HG02642 (cell line): ENCODE measurements at regions not wholly inside any gene's neighbourhood (a gene's known extent, or its start where the extent isn't known, plus 50 kb on each side); places are given as distances from the start of the nearest gene placed in this dataset.

Experiments
- ATAC-seq: cut with Tn5 transposase; IDR thresholded peaks from one replicate; pipeline ENCODE4 v1.9.1; 2021; ENCODE audit warnings: mild to moderate bottlenecking; ENCODE audit not compliant: unreplicated experiment, poor library complexity

GRCh38 chr15:31847961-31848360 is 182.4 kb upstream of the CHRNA7 start:
- ATAC-seq: no peak

- ATAC-seq: no peak
These were observed 181.7 kb upstream of the CHRNA7 start for GRCh38 chr15:31848621-31849020.

DNA sequence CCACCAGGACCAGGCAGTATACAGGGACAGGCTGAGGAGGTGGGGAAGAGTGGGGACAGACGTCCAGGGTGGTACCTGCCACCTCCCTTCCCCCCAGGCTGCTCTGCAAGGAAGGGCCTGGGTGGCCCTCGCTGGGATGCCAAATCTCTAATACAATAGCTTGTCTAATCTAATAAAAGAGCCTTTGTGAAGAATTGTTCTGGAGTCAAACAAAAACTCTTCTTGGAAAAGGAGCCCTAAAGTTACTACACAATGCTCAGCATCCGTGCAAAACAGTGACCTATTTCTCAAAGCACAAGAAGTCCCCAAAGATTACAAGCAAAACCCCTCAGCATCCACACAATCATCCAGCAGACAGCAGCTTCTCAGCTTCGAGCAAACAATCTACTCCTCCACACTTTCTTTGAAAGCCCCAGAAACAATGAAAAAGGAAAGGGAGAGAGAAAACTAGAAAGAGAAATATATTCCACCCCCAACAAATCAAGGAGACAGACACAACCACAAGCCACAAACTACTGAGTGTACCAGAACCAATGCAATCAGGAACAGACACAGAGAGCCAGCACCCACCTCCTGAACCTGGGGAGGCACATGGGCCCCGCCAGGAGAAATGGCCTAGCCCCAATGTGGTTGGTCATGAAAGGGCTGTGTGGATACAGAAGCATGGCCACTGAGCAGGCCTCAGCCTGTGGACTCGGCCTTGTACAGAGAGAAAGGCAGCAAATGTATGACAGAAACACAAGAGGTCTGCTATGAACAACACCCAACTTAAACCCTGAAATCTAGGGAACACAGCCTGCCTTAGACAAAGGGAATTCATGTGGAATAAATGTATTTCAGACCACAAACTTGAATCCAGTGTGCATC is 177.1 kb upstream of the CHRNA7 start:
- no peak for ATAC-seq

DNA sequence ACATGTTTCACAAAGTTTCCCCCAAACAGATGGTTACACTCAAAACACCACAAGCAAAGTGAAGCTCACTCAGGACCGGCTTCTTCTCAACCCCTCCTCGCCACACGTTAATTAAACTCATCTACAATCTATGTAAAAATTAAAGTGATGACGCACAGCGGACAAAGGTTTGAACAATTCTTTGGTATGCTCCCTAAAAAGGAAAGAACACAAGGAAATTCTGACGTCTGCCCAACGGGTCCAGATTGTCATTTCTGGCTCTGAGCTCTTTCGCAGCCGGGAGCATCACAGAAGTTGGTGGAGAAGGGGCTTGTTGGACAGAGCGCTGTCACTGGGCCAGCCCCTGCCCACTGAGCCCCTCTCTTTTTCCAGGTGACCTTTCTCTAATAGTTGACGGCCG is 173.7 kb upstream of the CHRNA7 start:
- no peak for ATAC-seq

GRCh38 chr15:31857194-31857593 is 173.1 kb upstream of the CHRNA7 start:
- no peak for ATAC-seq

- no peak for ATAC-seq
These were observed 172.3 kb upstream of the CHRNA7 start for GRCh38 chr15:31858026-31858425.

DNA sequence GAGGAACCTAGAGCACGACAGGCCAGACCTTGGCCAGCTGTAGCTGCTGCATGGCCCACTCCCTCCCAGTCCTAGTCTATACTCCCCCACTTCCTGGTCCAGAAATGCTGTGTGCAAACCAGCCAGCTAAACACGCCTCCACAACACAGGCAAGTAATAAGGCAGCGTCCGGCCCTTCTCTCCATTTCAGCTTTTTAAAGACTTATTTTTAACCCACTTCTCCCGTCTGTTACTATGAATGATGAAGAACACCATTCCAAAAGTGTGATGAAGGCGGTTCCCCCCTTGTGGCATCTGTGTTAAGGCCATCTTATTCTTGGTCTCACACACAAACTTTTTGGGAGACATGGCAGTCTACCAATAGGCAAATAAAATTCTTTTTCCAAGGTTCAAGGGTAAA is 164.1 kb upstream of the CHRNA7 start:
- no peak for ATAC-seq

- peak; percentile 31 for ATAC-seq
These were observed 162.5 kb upstream of the CHRNA7 start for GRCh38 chr15:31867536-31868442.

DNA sequence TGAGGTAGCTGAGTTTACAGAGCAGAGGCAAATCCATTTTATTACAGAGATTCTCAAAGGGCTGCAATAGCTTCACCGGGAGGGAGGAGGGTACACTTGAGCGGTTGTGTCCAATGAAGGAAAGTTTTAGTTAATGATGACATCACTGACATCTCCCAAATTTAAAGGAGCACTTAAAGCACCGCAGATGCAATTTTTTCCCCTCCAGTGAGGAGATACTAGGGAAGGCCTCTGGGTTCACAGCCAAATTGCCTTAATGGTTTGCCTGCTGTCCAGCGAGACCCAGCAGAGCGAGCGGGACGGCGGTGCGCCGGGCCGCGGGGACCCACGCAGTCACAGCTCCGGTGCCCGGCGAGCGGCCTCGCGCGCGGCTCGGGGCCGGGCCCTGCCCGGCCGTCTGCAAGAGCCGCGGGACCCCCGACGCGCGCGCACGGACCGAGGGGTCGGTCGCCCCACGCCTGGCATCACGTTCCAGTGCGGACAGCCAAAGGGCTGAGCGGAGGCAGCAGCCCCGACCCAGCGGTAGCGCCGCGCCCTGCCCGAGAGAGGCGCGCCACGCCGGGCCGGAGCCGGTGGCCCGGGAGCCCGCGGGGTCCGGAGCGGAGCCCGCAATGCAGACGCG is 160.5 kb upstream of the CHRNA7 start:
- no peak for ATAC-seq

DNA sequence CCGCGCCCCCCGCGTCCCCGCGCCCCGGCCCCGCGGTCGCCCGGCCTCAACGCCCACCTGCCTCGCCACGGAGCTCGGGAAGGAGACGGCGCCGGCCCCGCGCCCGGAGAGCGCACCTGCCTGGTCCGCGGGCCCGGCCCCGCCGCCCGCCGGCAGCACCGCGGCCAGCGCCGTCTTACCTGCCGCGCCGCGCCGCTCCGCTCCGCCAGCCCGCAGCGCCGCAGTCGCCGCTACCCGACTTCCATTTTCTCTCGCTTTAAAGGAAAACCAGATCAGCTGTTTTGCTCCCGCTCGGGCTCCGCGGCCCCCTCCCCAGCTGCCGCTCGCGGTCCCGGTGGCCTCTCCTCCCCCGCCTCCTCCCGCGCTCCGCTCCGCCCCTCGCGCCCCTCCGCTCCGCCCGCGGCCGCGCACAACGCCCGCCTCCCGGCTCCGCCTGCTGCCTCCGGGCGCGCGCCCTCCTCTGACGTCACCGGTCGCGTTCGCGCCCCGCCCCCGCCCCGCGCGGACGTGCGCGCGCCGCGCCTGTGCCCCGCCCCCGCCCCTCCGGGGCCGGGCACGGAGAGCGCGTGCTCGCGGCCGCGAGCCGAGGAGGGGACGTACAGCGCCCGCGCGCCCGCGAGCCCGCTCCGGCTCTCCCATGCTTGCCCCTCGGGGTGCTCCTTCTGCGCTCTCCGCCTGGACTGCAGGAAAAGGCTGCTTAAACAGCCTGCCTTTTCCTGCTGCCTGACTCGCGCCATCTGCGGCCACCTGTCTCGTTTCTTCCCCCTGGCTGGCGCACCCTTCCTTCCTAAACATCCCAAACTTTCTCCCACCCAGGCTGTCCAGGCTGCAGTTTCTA is 159.8 kb upstream of the CHRNA7 start, which contains the start of gene OTUD7A:
Gene OTUD7A, minus strand, starts transcription at position 346 of the 838 bp plus-strand sequence.
- ATAC-seq: peak; percentile 93

DNA sequence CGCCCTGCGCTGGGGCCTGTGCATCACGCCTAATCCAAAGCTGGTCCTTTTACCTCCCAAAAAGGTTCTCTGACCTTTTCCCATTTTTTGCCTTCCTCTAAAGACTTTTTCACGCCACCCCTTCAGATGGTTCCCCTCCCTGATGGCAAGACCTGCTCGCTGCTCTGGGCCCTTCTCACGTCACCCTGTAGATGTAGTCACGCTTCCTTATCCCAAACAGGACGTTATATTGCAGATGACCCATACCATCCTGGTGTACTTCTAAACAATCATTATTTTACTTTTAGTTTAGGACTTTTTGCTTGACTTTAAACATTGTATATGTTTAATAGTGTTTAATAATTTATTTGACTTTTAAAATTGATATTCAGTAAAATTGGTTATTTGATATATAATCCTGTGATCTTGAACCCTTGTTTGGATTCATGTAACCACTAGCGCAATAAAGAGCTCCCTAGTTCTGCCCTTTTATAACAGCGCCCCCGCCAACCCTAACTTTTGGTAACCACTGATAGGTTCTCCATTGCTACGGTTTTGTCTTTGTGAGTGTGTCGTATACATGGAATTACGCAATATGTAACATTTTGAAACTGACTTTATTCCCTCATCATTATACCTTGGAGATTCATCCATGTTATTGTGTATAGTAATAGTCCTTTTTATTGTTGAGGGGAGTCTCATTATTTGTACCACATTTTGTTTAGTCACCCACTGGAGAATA is 159.0 kb upstream of the CHRNA7 start:
- no peak for ATAC-seq

DNA sequence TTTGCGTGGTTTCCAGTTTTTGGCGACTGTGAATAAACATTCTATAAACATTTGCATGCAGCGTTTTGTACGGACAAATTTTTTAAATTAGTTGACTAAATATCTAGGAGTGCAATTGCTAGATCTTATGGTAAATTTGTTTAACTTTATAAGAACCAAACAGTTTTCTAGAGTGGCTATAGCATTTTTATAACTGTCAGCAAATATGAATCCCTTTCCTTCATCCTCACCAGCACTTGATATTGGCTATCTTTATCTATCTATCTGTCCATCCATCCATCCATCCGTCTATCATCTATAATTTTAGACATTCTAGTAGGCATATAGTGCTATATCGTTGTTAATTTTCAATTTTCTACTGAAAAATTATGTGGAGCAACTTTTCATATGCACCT is 158.4 kb upstream of the CHRNA7 start:
- ATAC-seq: no peak

GRCh38 chr15:31887246-31887645 is 143.1 kb upstream of the CHRNA7 start:
- ATAC-seq: no peak

DNA sequence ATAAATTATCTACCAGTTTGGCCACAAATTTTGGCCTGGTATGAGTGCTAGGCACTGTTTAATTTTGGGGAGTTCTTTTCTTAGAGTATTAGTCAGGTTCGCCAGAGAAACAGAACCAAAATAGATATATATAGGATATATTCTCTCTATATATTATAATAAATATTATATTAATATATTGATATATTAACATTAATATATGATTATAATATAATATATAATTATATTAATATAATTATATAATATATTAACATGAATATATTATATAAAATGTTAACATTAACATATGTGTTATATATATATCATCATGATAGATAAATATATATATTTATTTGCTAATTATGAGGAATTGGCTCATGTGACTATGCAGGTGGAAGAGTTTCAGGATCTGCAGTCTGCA is 137.8 kb upstream of the CHRNA7 start:
- no peak for ATAC-seq

DNA sequence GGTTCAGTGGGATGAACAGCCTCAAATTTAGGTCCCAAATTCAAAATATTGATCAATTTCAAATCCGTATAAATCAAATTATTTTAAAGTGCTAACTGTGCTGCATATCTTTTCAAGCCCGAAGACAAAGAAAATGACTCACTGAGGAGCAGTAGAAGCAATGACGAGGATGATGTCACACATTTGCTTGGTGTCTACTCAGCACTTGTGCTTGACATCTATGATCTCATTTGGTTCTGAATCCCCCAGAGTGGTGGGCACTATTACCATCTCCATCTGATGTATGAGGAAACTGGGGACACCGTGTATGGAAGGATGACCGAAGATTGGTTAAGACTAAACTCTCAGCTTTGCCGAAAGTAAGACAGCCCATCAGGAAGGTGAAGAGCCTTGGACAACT is 136.5 kb upstream of the CHRNA7 start:
- no peak for ATAC-seq

DNA sequence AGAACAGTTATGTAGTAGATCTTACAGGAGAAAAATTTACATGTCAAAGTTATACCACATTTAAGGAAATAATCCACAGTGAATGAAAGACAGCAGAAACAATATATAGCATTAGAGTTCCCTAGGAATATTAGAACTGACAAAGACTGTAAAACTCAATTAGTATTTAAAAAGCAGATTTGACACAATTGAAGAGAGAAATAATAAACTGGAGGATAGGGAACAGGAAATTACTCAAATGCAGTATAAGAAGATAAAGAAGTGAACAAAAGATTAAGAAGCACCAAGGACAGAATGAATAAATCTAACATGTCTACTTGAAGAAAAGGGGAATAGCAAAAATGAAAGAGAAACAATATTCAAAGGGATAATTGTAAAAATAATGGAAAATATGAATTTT is 132.6 kb upstream of the CHRNA7 start:
- ATAC-seq: no peak

DNA sequence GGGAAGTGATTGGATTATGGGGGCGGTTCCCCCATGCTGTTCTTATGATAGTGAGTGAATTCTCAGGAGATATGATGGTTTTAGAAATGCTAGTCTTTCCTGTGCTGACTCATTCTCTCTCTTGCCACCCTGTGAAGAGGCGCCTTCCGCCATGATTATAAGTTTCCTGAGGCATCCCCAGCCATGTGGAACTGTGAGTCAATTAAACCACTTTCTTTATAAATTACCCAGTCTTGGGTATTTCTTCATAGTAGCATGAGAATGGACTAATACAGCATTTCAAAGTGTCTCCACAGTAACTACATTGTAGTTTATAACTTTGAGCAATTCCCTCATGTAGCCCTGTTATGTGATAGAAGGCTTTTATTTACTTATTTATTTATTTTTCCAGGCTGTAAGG is 128.8 kb upstream of the CHRNA7 start:
- no peak for ATAC-seq

DNA sequence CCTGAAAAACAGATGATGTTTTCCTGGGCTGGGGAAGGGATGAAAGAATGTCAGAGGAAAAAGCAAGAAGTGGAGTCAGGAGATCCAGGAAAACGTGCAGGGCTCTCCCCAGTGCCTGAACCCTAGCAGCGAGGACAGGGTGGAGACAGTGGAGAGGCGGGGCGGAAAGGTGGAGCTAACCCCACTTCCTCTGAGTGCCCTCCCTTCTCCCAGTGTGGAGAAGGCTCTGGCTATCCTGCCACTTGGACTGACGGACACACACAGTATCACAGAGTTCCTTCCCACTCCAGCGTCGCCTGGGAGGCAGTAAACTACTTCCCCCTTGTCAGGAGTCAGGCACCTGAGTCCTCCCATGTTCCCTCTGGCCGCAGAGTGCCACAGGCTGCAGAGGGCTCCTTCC is 125.3 kb upstream of the CHRNA7 start:
- ATAC-seq: no peak

GRCh38 chr15:31925541-31925940 is 104.8 kb upstream of the CHRNA7 start:
- ATAC-seq: no peak
